ENCODE measurements at regions not wholly inside any gene's neighbourhood (a gene's known extent, or its start where the extent isn't known, plus 50 kb on each side); places are given as distances from the start of the nearest gene placed in this dataset.

- TF ChIP-seq CTCF (IDR thresholded peaks at IDR 0.05) (no peak), POLR2A (IDR thresholded peaks at IDR 0.05) (no peak)
Measured at GRCh38 chr10:33423154-33423529, 88.7 kb upstream of the NRP1 start.

All from right lobe of liver (tissue), 4 donors.